Motor neuron (in vitro differentiated cells): ENCODE measurements at regions not wholly inside any gene's neighbourhood (a gene's known extent, or its start where the extent isn't known, plus 50 kb on each side); places are given as distances from the start of the nearest gene placed in this dataset.
A peak's percentile ranks its signal among the peaks of the same experiment; 100 is the strongest.
"Not testable (repeated sequence)": the region's sequence is repeated elsewhere in the genome, so short reads cannot be mapped to it uniquely, and the experiment has no call there.

Experiments
- ATAC-seq, 8 experiments: fragments of 200-7000 bp; cut with Tn5 transposase; replicated peaks in 6 of 8; 2 replicates each; pipeline ENCODE4 v1.8.0; 2021; ENCODE audit warnings: mild to moderate bottlenecking in 8 of 8, moderate library complexity in 8 of 8
- H3K27ac ChIP-seq, 2 donors: fragments of 250-450 bp; sonication (Bioruptor Pico); 2 replicates each; pipeline ENCODE4 v1.9.0; 2021; ENCODE audit warnings: antibody characterized with exemption in 2 of 2, mild to moderate bottlenecking in 2 of 2, moderate library complexity in 1 of 2
- H3K4me1 ChIP-seq, 2 donors: fragments of 250-450 bp; sonication (Bioruptor Pico); replicated peaks in 1 of 2; 2 replicates each; pipeline ENCODE4 v1.6.1; 2021; ENCODE audit warnings: antibody characterized with exemption in 2 of 2, mild to moderate bottlenecking in 2 of 2, moderate library complexity in 1 of 2
- H3K4me3 ChIP-seq, 5 donors: fragments of 250-450 bp; sonication (Bioruptor Pico); 2 replicates each; pipeline ENCODE4 v1.9.0; 2021; ENCODE audit warnings: antibody characterized with exemption in 5 of 5, mild to moderate bottlenecking in 5 of 5, moderate library complexity in 4 of 5
- WGBS, 10 experiments: fragments of 450-650 bp; shearing (Covaris generic); methylation state at CpG; one replicate each; pipeline ENCODE4 v1.0.0; 2022; 5-methylcytosine and 5-hydroxymethylcytosine counted together
- in situ Hi-C, 9 experiments: fragments of 400-800 bp; cut with MboI; loops; one replicate each; pipeline ENCODE4 v1.15.0; 2021; ENCODE audit warnings: low sequenced_read_pairs in 9 of 9, low pct_unique_long_range_greater_than_20kb in 2 of 9; ENCODE audit not compliant: unreplicated experiment in 9 of 9

DNA sequence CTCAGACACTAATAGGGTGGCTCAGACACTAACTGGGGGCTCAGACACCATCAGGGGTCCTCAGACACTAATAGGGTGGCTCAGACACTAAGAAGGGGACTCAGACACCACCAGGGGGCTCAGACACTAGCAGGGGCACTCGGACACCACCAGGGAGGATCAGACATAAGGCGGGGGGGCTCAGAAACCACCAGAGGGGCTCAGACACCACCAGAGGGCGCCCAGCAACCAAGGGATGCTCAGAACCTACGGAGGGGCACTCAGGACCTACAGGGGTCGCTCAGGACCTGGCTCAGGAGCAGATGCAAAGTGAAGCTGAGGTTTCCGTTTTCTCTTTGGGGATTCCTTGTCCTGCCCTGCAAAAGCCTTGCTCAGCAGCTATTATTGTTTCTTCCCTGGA, 448.5 kb downstream of the TMEM121 start:
- Histone ChIP-seq H3K4me3 (no peak overlapping the region), H3K4me1 (no peaks in the 10 kb centered on the region), H3K27ac (no peak overlapping the region)
- WGBS, 10 experiments: 0 to 20% (median 0%) methylated on average over 1 to 3 of the region's 6 CpGs; no CpG with 5 or more reads in 5 of the 10 experiments
- in situ Hi-C loops: no loop called here
- peak in 1 of 8 experiments; percentile 98 for ATAC-seq

DNA sequence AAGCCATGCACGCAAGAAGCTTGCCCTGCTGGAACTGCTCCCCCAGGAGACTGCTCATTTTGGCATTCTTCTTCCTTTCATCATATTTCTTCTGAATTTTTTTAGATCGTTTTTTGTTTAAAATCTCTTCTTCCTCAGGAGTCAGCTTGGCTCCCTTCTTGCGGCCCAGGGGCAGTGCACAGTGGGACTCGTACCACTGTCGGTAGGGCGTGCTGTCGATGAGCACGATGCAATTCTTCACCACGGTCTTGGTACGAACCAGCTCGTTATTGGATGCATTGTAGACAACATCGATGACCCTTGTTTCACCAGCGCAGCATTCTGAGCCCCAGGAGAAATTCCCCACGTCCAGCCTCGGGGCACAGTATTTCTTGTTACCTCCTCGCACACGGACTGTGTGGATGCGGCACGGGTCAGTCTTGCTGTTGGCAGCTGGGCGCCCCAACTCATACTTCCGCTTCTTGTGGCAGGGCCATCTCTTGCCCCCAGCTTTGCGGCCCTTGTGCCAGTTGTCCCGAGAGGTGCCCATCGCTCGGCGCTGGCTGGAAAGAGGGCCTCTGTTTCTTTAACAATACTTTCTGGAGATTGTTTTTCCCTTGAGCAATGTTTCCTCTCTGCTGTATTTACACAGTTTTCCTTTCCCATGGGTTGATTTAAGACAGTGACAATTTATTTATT, 452.4 kb downstream of the TMEM121 start:
- Histone ChIP-seq H3K4me1 (no peaks in the 10 kb centered on the region), H3K27ac (no peak overlapping the region), H3K4me3 (no peak overlapping the region)
- no peak for ATAC-seq
- in situ Hi-C loops: no loop called here
- WGBS, 10 experiments: 17 to 76% (median 58%) methylated on average over 2 to 18 of the region's 26 CpGs

DNA sequence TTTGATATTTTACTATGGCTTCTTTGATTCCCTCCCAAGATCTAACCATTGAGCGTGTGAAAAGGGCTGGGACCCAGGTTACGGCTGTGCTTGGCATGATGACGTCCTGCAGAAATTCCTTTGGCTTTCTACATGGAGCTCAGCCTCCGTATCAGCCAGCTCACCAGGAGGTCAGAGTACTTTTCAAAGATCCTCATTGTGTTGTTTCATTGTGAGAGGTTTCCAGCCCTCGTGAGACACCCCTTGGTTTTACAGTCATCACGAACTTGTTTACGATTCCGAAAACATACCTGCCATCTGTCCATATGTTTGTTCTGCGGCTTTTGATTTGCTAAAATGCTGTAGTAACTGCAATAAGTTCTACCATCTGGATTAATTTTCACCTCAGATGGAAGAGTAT, 453.1 kb downstream of the TMEM121 start:
- H3K4me3 ChIP-seq: no peak overlapping the region
- H3K4me1 ChIP-seq: no peaks in the 10 kb centered on the region
- ATAC-seq: no peak
- no peak overlapping the region for H3K27ac ChIP-seq
- in situ Hi-C loops: no loop called here
- 31 to 71% (median 49%) methylated on average over 1 to 9 of the region's 9 CpGs; no CpG with 5 or more reads in 2 of the 10 experiments for WGBS, 10 experiments

DNA sequence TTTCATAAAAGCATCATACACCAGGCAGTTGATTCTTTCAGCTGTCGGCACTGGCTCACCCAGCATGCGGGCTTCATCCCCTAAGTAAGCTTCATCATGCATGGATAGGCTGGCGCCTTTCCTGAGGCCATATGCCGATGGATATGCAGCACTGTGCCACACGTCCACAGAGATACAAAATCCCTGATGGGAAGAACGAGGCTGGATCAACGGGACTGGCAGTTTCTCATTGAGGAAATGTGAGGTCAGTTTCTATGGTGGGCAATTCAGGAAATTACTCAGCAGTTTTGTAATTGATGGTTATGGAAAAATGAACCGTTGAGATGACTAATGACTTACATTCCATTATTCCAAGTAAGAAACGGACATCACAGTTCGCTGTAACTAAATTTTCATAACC, 453.8 kb downstream of the TMEM121 start:
- WGBS, 10 experiments: 10 to 81% (median 38%) methylated on average over 2 to 9 of the region's 10 CpGs
- in situ Hi-C loops: no loop called here
- Histone ChIP-seq H3K27ac (no peak overlapping the region), H3K4me3 (no peak overlapping the region), H3K4me1 (no peaks in the 10 kb centered on the region)
- ATAC-seq: peak in 1 of 8 experiments; percentile 57

DNA sequence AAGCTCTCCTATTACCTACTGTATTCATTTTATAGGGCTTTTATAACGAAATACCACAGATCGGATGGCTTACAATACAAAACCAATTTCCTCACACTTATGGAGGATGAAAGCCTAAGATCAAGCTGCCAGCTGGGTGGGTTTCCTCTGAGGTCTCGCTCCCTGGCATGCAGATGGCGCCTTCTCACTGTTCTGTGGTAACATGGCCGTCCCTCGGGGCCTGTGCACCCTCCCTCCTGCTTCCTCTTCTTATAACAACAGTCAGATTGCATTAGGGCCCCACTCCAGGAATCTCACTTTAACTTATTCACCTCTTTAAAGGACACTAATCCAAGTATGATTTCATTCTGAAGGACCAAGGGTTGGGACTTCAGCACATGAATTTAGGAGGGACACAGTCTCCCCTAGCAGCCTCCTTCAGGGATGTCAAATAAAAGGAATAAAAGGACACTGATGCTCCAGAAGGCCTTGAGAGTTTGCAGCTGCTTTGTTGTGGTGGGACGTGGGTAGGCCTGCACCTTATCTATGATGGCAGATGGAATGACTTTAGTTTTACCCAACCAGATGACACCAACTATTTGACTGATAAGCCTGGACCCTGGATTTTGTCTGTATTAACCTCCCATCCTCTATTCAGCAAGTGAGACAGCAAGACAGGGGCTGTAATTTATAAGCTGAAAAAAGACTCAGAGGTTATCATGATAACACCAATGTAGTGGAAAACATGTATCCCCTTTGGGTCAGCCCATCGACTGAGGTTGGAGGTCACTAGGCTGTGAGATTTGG, 455.3 kb downstream of the TMEM121 start:
- in situ Hi-C loops, H3K4me3 ChIP-seq, ATAC-seq, H3K4me1 ChIP-seq, H3K27ac ChIP-seq: not testable (repeated sequence)
- WGBS, 10 experiments: 0 to 60% (median 2%) methylated on average over 1 to 5 of the region's 8 CpGs; no CpG with 5 or more reads in 6 of the 10 experiments

DNA sequence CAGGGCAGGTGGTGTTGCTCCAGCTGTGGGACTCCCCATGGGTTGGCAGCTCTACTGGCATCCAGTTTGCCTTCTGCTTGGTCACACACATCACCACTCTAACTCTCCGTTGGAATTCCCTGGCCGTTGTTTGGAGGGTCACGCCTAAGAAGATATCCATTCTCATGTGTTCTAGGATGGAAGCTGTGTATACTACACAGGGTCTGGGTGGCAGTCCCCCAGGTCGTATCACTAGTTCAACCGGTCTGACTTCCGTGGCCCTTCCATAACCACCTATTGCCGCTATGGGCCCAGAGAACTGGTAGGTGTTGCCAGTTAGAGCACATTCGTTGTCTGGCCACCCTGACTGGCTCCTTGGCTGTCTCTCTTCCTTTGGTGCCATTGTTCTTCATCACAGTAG, 456.3 kb downstream of the TMEM121 start:
- no peak for ATAC-seq
- Histone ChIP-seq H3K4me3 (no peak overlapping the region), H3K4me1 (no peaks in the 10 kb centered on the region), H3K27ac (no peak overlapping the region)
- in situ Hi-C loops: no loop called here
- WGBS, 10 experiments: 0 to 47% (median 38%) methylated on average over 2 to 3 of the region's 8 CpGs; no CpG with 5 or more reads in 7 of the 10 experiments

DNA sequence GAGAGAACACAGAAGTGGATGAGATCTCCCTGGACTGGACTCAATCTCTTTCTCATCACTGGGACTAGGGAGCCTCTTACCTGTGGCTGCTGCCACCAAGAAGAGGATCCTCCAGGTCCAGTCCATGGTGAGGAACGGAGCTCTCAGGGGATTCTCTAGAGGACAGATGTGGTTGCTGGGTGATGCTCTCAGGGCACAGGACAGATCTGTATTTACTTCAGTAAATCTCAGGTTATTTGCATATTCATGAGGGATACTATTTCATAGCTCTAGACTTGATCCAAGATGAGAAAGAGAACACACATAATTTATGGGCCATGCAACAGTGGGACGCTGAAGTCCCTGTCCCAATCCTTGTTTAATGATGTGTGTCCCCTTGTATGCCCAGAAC, 460.5 kb downstream of the TMEM121 start:
- Histone ChIP-seq H3K27ac (no peak overlapping the region), H3K4me1 (no peaks in the 10 kb centered on the region), H3K4me3 (no peak overlapping the region)
- in situ Hi-C loops: no loop called here
- 0 to 20% (median 0%) methylated on average over 1 to 2 of the region's 2 CpGs; no CpG with 5 or more reads in 4 of the 10 experiments for WGBS, 10 experiments
- ATAC-seq: peak in 1 of 8 experiments; percentile 26

DNA sequence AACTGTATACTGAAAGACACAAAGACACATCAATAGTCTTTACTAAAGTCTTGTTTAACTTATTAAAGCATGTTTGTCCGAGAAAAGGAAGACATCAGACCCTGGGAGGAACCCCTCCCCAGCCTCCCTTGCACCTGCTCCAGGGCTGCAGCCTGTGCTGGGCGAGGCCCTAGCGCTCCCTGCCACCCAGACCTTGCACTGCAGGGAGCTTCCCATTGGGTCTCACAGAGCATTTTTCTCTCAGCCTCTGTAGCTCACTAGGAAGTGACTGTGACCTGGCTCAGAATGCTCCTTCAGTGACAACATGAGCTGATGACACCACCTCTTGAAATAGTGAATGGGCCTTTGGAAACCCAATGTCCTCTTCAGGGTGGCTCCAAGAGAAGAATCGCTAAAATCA, 461.2 kb downstream of the TMEM121 start:
- H3K4me1 ChIP-seq: no peaks in the 10 kb centered on the region
- no peak for ATAC-seq
- no peak overlapping the region for H3K4me3 ChIP-seq
- no peak overlapping the region for H3K27ac ChIP-seq
- WGBS, 10 experiments: 0 to 33% (median 9%) methylated on average over 1 to 3 of the region's 4 CpGs; no CpG with 5 or more reads in 4 of the 10 experiments
- in situ Hi-C loops: no loop called here

DNA sequence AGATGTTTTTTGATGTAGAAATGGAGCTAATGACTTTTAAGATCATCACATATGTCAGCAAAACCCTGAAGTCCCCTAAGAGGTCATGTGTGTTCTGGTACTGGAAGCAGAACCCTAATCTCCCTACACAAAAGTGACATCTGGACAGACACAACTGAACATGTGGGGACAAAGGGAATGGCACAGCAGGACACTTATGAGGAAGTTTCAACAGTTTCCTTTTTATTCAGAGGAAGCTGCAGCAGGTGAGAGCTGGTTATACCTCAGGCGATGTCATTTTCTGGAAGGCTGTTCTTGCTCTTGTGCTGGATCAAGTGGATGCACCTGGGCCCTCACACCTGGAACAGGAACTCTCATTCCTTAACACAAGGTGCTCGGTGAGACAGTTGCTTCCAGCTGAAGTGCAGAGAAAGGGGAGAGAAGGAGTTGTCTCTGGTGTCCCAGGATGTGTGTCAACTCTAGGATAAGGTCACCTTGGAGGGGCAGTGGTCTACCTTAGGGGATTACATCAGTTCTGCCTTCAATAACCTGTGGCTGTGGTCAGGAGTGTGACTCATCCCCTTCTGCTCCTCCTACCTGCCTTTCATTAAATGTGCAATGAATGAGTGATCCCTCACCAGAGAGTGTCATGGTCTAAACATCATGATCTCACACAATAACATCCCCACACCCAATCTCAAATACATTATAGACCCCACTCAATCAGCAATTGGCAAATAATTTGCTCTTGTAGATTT, 463.4 kb downstream of the TMEM121 start:
- H3K27ac ChIP-seq: no peak overlapping the region
- in situ Hi-C loops: no loop called here
- no peak overlapping the region for H3K4me3 ChIP-seq
- no peaks in the 10 kb centered on the region for H3K4me1 ChIP-seq
- WGBS, 10 experiments: 10 to 50% (median 11%) methylated on average over 1 to 2 of the region's 2 CpGs; no CpG with 5 or more reads in 7 of the 10 experiments
- ATAC-seq: no peak

DNA sequence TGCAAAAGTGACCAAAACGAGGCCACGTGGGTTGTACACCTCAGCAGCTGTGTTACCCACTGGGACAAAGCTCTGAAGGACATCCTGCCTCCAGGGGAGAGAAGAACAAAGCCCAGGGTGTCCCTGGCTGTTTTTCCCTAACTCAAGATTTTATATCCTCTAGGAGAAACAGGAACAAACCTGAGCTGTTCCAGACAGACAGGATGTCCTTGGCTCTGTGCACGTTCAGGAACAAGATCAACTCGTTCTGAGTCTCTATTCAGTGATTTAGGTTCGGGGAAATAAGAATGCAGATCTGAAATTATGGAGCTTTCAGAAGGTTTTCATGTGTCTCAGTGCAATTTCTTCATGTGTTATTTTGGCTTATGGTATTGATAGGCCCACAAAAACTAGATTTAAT, 465.3 kb downstream of the TMEM121 start:
- 0 to 40% (median 0%) methylated on average over 1 to 4 of the region's 5 CpGs; no CpG with 5 or more reads in 1 of the 10 experiments for WGBS, 10 experiments
- H3K4me3 ChIP-seq, ATAC-seq, H3K27ac ChIP-seq, H3K4me1 ChIP-seq, in situ Hi-C loops: not testable (repeated sequence)

DNA sequence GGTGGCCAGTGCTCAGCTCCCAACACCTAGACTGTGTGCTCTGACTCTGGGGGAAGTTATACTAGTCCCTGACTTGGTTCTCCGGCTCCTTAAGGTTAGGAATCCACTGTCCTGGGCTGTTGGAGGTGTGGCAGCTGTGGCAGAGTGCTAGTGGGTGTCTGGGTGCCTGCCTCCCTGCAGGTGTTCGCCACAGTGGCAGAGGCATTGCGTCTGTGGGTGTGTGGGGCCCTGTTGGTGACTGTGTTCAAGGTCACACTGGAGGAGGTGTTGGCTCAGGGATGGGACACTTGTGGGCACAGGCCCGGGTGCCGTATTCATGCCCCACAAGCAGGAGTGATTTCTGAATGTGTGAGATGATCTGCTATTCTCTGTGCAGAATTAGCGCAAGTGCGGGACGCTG, 467.4 kb downstream of the TMEM121 start:
- no peak overlapping the region for H3K4me3 ChIP-seq
- in situ Hi-C loops: no loop called here
- H3K4me1 ChIP-seq: no peaks in the 10 kb centered on the region
- 0 to 100% (median 0%) methylated on average over 1 to 3 of the region's 8 CpGs; no CpG with 5 or more reads in 5 of the 10 experiments for WGBS, 10 experiments
- no peak overlapping the region for H3K27ac ChIP-seq
- ATAC-seq: no peak

DNA sequence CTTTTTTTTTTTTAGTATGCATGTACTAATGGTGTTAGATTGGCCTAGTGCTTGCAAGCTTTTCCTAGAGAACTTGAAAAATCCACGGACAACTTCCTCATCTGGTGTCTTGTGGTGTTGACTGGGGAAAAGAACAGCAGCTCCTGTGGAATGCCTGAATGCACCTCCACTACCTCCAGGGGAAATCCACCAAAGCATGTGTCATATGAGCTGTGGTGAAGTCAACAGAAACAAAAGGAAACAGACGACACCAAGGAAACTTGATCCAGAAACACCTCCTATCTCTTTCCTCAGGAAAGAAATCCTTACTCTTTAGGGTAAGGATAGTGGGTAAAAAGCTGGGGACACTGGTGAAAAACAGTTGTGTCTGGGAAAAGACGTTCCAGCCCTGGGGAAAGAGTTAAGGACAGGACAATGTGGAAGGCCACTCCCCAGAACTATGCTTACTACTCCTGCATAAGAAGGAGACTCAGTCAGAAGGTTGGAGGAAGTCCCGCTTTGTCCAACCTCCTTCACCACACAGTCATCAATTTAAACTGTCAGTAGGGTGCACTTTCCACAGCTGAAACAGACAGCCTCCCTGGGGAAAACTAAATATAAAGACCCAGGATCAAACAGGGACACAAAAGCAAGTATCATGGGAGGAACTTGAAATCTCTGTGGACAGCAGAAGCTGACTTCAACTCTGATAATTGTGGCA, 468.8 kb downstream of the TMEM121 start:
- in situ Hi-C loops, ATAC-seq, H3K4me1 ChIP-seq, H3K27ac ChIP-seq, H3K4me3 ChIP-seq: not testable (repeated sequence)
- 0 to 44% (median 3%) methylated on average over 1 to 3 of the region's 4 CpGs; no CpG with 5 or more reads in 6 of the 10 experiments for WGBS, 10 experiments
